Inferior parietal cortex (tissue), 1 donor: ENCODE measurements at regions not wholly inside any gene's neighbourhood (a gene's known extent, or its start where the extent isn't known, plus 50 kb on each side); places are given as distances from the start of the nearest gene placed in this dataset.

Experiments used
- DNase-seq: peaks from one replicate; pipeline ENCODE4 v3.0.0-alpha.2; 2016; ENCODE audit errors: extremely low spot score

- no peak for DNase-seq
Observed at GRCh38 chr6:95142661-95143335, 434.5 kb upstream of the MANEA start.

- DNase-seq, result no peak
Observed at GRCh38 chr6:95143408-95144180, 433.7 kb upstream of the MANEA start.

DNA sequence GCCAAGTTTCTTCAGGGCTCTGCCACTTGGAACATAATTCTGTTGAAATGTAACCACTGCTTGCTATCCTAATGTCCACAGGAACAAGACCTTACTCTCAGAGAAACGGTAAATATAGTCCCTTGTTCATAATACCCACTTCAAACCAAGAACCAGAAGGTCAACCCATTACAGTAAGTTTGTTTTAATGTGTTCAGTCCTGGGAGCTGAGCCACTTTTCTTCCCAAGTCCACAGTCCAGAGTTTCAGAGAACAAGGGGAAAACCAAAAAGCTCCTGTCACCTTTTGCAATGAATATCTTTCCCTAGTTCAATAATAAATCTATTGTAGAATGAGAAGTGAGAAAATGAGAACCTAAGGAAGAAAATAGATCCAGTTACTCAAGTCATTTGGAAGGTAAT lies 431.9 kb upstream of the MANEA start:
- DNase-seq, result no peak

DNA sequence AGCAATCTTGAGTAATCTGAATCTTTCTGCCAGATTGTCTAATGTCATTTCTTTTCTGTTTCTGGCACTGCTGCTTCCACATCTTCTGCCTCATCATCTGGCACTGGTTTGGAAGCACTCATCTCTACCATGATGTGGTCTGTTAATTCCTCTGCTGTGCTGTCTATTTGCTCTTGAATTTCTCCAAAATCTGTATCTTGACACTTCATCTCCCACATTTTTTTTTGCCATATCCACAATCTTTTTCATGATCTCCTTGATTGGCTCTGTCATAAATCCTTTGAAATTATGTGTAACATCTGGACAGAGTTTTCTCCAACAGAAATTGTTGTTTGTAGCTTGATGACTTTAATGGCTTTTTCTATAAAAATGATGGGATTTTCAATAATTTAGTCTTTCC lies 417.8 kb upstream of the MANEA start:
- no peak for DNase-seq

DNA sequence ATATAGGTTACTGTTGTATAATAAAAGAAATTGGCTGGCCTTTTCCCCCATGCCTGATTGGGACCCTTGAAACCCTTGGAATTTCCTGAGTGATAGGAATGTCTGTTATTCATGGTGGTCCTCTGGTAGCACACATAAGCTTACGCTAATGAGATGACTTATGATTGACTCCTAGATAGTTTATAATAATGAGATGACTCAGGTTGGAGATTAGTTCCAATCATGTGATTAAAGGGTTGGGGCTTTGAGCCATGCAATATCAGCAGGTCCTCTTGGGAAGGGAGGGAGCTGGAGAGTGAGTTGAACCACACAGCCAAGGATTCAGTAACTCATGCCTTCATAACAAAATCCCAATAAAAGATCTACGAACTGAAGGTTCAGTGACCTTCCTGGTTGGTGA lies 407.6 kb upstream of the MANEA start:
- DNase-seq, result no peak

DNA sequence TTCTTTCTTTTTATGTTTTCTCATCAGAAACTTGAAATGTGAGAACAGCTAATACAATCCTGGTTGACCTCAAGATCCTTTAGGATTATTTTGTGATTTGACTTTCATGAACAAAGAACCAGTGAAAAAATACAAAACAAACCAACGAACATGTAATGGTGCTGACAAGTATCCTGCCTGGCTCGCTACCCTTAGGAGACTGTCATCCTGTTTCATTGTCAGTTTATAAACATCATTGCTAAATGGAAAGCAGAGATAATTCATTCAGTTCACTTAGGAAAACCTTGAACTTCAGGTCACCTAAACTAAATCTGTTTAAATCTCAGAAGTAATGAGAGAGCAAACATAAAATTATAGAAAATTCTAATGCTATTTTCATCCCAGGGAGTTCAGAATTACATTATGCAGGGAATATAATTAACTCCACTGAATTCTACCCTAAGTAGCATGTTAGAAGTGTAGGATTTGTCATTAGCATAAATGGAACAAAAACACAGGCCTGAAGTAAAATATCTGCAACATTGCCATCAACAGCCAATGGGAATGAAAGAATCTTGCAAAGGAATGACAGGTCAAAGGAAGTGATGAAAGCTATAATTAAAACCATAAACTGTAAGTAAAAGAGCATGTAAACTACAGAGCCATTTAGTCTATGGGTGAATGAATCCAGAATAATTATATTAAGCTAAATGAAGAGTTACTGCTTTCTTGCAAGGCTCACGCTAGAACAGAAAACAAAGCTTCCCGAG lies 401.2 kb upstream of the MANEA start:
- DNase-seq, result no peak

- DNase-seq, result no peak
Observed at GRCh38 chr6:95185874-95186273, 391.5 kb upstream of the MANEA start.

DNA sequence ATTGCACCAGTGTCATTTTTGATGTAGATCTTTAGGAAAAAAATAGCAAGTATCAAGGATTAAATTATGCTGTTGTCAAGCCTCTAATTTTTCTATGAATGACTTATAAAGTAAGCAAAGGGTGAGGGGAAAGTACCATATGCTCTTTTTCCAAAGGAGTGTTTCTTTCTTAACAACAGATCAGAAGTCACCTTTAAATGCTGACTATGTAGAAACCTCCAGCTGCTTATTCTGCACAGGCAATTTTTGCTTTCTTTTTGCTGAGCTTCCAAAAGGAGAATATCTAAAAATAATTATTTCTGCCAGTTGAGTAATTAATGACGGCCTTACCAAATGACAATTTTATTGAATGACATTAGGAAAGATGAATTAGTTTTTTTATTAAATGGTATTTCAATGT lies 390.6 kb upstream of the MANEA start:
- no peak for DNase-seq

GRCh38 chr6:95197590-95197989 lies 379.7 kb upstream of the MANEA start:
- DNase-seq, result no peak

GRCh38 chr6:95203153-95203754 lies 374.1 kb upstream of the MANEA start:
- DNase-seq, result no peak

- DNase-seq, result no peak
Observed at GRCh38 chr6:95204178-95204577, 373.2 kb upstream of the MANEA start.

- no peak for DNase-seq
Observed at GRCh38 chr6:95208621-95209020, 368.7 kb upstream of the MANEA start.

DNA sequence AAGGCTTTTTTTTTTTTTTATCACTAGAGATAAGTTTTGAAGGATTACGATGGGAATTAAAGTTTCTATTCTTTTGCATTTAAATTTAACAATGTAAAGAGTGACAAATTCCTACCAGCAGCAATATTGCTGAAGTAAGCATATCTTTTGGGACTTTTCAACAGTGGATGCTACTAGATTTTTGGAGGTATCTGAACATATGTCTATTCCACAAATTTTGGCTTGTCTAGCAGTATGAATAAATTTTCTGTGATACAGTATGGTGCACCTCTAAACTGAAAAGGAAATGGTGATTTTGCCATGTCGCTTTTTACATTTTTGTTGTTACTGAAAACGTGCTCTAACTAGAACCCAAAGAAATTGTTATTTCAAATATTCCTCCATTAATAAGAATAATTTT lies 368.3 kb upstream of the MANEA start:
- DNase-seq, result no peak

DNA sequence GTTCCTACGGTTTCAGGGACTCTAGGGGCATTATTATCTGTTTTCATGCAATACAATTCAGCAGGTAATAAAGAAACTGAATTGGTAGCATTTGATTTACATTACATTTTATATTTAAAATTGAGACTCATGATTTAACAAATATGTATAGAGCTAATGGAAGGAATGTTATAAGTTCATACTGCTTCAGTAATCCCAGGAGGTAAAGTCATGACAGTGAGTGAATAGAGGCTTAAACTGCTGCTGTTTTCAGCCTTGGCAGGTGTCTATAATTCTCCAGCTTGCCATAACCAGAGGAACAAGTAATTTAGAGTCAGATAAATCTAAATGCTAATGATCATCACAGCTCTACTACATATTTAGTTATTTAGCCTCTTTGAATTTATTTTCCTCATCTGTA lies 360.8 kb upstream of the MANEA start:
- no peak for DNase-seq

DNA sequence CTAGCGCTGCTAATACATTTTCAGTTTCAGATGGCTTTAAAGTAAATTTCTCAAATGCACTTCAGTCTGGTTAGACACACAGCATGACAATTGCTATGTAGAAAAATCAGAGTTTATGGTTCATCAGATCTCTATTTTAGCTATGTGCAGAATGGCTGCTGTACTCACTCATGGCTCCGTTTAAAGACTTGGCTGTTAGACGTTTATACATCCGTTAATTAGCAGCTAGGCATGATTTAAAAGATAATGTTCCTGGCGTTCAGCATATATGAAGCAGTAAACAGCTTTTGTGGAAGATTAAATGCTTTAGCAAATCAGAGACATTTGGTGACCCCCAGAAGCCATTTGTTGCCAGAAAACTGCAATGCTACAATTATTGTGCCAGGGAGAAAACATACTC lies 350.0 kb upstream of the MANEA start:
- DNase-seq, result no peak

GRCh38 chr6:95228636-95229035 lies 348.7 kb upstream of the MANEA start:
- no peak for DNase-seq

GRCh38 chr6:95230071-95230740 lies 347.1 kb upstream of the MANEA start:
- DNase-seq, result no peak

DNA sequence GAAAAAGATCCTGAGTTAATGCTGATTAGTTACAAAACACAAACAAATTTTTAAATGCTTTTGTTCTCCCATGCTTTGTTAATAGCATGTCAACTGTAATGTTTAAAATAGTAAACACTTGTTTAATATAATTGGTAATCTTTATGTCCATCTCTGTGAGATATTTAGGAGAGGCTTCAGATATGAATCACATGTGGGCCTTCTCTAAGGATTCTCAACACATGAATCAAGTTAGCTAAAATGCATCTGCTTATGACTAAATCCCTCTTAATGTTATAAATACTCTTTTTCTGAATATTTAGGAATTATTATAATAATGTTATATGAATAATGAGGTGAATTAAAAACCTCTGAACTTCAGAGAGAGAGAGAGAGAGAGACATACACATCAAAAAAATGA lies 345.9 kb upstream of the MANEA start:
- DNase-seq, result no peak

DNA sequence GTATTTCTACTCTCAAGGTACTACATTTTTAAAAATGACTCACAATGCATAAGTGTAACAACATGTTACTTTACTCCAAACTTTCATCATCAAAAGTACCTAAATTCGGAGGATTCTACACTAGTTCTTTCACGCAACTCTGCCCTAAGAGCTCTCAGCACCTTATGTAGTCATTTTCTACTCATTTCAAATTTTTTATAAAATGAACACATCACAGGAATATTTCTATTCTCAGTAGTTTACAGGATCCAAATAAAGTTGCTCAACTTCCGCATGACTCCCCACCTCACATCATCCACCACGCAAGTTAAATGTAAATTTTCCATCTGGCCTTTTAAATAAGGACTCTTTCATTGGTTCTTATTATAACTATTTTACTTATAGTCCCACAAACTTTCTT lies 344.9 kb upstream of the MANEA start:
- no peak for DNase-seq

GRCh38 chr6:95233879-95234278 lies 343.5 kb upstream of the MANEA start:
- no peak for DNase-seq

DNA sequence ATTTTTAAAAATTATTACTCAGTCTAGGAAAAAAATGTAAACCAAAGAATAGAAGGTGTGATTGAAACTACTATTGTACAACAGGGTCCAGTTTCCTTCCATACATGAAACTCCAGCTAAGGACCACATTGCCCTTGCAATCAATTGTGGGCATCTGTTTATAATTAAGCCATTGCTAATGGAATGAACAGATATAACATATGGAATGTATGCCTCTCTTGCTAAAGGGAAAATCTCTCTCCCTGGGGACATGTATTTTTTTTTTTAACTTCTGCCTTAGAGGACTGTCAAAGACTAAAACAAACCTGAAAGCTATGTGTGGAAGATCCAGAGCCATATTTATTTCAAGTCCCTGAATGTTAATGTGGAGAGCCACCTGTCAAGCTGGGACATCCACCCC lies 336.8 kb upstream of the MANEA start:
- DNase-seq, result no peak

DNA sequence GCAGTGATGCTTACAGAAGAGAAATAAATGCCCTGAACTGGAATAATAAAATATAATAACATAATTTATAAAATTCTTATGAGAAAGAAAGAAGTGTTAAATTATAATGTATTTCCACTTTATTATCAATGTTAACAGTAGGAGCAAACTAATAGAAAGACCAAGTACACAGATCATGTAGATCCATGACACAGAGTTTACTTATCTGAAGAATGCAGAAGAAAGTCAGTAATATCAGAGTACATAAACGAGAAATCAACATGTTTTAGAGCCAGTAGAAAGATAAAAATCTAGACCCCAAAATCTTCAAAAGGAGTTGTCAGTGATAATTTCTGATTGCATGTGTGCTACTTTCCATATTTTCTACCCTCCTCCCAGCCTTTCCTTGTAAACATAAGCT lies 334.8 kb upstream of the MANEA start:
- no peak for DNase-seq
